A673 (cell line): ENCODE measurements at regions not wholly inside any gene's neighbourhood (a gene's known extent, or its start where the extent isn't known, plus 50 kb on each side); places are given as distances from the start of the nearest gene placed in this dataset.

Experiments used
- CTCF ChIP-seq: fragments of 300-800, 200-600 bp; sonication (generic); conservative IDR thresholded peaks from 2 replicates; pipeline ENCODE4 v1.5.1; 2017; ENCODE audit warnings: low read depth, mild to moderate bottlenecking, antibody characterized with exemption, low read length, moderate library complexity, mixed read lengths
- EZH2 ChIP-seq: fragments of 200-600 bp; sonication (generic); IDR thresholded peaks from 2 replicates; pipeline ENCODE4 v1.6.1; 2017; ENCODE audit warnings: borderline replicate concordance, low read depth, mild to moderate bottlenecking, mixed read lengths, antibody characterized with exemption, low read length; ENCODE audit not compliant: poor library complexity, severe bottlenecking

- TF ChIP-seq CTCF (no peak), EZH2 (no peak)
Observed at GRCh38 chr4:171565130-171565788, 247.9 kb upstream of the GALNTL6 start.
